ENCODE measurements at regions not wholly inside any gene's neighbourhood (a gene's known extent, or its start where the extent isn't known, plus 50 kb on each side); places are given as distances from the start of the nearest gene placed in this dataset.

GRCh38 chrX:4876268-4876667, 1162.8 kb upstream of the PRKX start:
- no peaks in the 10 kb centered on the region for H3K9me3 ChIP-seq
- ATAC-seq (no peak), DNase-seq (no peak)
- H3K36me3 ChIP-seq (ENCODE audit: low read depth) = no peaks in the 10 kb centered on the region
- intact Hi-C loops (cut with DNase I, micrococcal nuclease) = no loop called here
- H3K4me1 ChIP-seq (ENCODE audit: low read depth) = no peaks in the 10 kb centered on the region
- TF ChIP-seq CTCF (IDR thresholded peaks at IDR 0.05) = no peak
- no peak overlapping the region for H3K4me3 ChIP-seq

GRCh38 chrX:4851534-4851933, 1138.1 kb upstream of the PRKX start:
- H3K4me1 ChIP-seq (ENCODE audit: low read depth) = no peaks in the 10 kb centered on the region
- TF ChIP-seq CTCF (IDR thresholded peaks at IDR 0.05) = no peak
- intact Hi-C loops (cut with DNase I, micrococcal nuclease) = no loop called here
- ATAC-seq (no peak), DNase-seq (no peak)
- no peak overlapping the region for H3K4me3 ChIP-seq
- no peaks in the 10 kb centered on the region for H3K9me3 ChIP-seq
- no peaks in the 10 kb centered on the region for H3K36me3 ChIP-seq (ENCODE audit: low read depth)

GRCh38 chrX:4850312-4850711, 1136.9 kb upstream of the PRKX start:
- no peaks in the 10 kb centered on the region for H3K36me3 ChIP-seq (ENCODE audit: low read depth)
- no peak for TF ChIP-seq CTCF (IDR thresholded peaks at IDR 0.05)
- no peak overlapping the region for H3K4me3 ChIP-seq
- H3K9me3 ChIP-seq = no peaks in the 10 kb centered on the region
- H3K4me1 ChIP-seq (ENCODE audit: low read depth) = no peaks in the 10 kb centered on the region
- ATAC-seq = no peak
- no peak for DNase-seq
- intact Hi-C loops (cut with DNase I, micrococcal nuclease) = no loop called here

GRCh38 chrX:4844376-4844775, 1130.9 kb upstream of the PRKX start:
- intact Hi-C loops (cut with DNase I, micrococcal nuclease) = no loop called here
- TF ChIP-seq CTCF (IDR thresholded peaks at IDR 0.05) = no peak
- Histone ChIP-seq H3K36me3 (ENCODE audit: low read depth) (no peaks in the 10 kb centered on the region), H3K4me3 (no peak overlapping the region), H3K9me3 (no peaks in the 10 kb centered on the region), H3K4me1 (ENCODE audit: low read depth) (no peaks in the 10 kb centered on the region)
- DNase-seq (no peak), ATAC-seq (no peak)

GRCh38 chrX:4841216-4841745, 1127.8 kb upstream of the PRKX start:
- no peaks in the 10 kb centered on the region for H3K9me3 ChIP-seq
- no peaks in the 10 kb centered on the region for H3K36me3 ChIP-seq (ENCODE audit: low read depth)
- TF ChIP-seq CTCF (IDR thresholded peaks at IDR 0.05) = no peak
- ATAC-seq = no peak
- DNase-seq = no peak
- no peak overlapping the region for H3K4me3 ChIP-seq
- intact Hi-C loops (cut with DNase I, micrococcal nuclease) = no loop called here
- H3K4me1 ChIP-seq (ENCODE audit: low read depth) = no peaks in the 10 kb centered on the region

GRCh38 chrX:4831574-4831973, 1118.1 kb upstream of the PRKX start:
- TF ChIP-seq CTCF (IDR thresholded peaks at IDR 0.05) = no peak
- intact Hi-C loops (cut with DNase I, micrococcal nuclease) = no loop called here
- no peak for ATAC-seq
- DNase-seq = no peak
- Histone ChIP-seq H3K4me1 (ENCODE audit: low read depth) (no peaks in the 10 kb centered on the region), H3K9me3 (peaks cover 4% of the 10 kb centered on the region), H3K36me3 (ENCODE audit: low read depth) (no peaks in the 10 kb centered on the region), H3K4me3 (no peak overlapping the region)

Measured in mucosa of descending colon (tissue), 3 donors.